Thoracic aorta (tissue), 2 donors: ENCODE measurements at regions not wholly inside any gene's neighbourhood (a gene's known extent, or its start where the extent isn't known, plus 50 kb on each side); places are given as distances from the start of the nearest gene placed in this dataset.
A peak's percentile ranks its signal among the peaks of the same experiment; 100 is the strongest.

Experiments
- ATAC-seq: fragments of 150-250 bp; one replicate; pipeline ENCODE4 v1.8.0; 2017; ENCODE audit warnings: low read depth; ENCODE audit not compliant: insufficient number of reproducible peaks, low FRiP score
- DNase-seq: peaks from one replicate; pipeline ENCODE4 v3.0.0-alpha.2; 2020; ENCODE audit warnings: low spot score
- H3K27ac ChIP-seq, 2 donors: fragments of 200-600 bp; sonication (generic); 1 replicate in 1 of 2; 2 replicates in 1 of 2; pipeline ENCODE4 v1.5.1; 2016; ENCODE audit warnings: mild to moderate bottlenecking in 2 of 2, moderate library complexity in 2 of 2
- H3K27me3 ChIP-seq: fragments of 200-600 bp; sonication (generic); replicated peaks from 2 replicates; pipeline ENCODE4 v1.6.0; 2016; ENCODE audit warnings: mild to moderate bottlenecking; ENCODE audit not compliant: insufficient read depth
- H3K36me3 ChIP-seq: fragments of 200-600 bp; sonication (generic); one replicate; pipeline ENCODE4 v1.5.1; 2016
- H3K4me1 ChIP-seq, 2 donors: fragments of 200-600 bp; sonication (generic); 1 replicate in 1 of 2; 2 replicates in 1 of 2; pipeline versions ENCODE4 v1.5.1 to v1.6.0; 2016; ENCODE audit warnings: low read depth in 2 of 2, mild to moderate bottlenecking in 1 of 2; ENCODE audit not compliant: control insufficient read depth in 1 of 2
- H3K4me3 ChIP-seq: fragments of 200-600 bp; sonication (generic); 2 replicates; pipeline ENCODE4 v1.5.1; 2016; ENCODE audit warnings: mild to moderate bottlenecking
- H3K9me3 ChIP-seq: fragments of 200-600 bp; sonication (generic); 2 replicates; pipeline ENCODE4 v1.5.1; 2016
- CTCF ChIP-seq: fragments of 200-600 bp; sonication (generic); IDR thresholded peaks from one replicate; pipeline ENCODE4 v1.5.1; 2019; ENCODE audit warnings: antibody characterized with exemption

GRCh38 chr11:122241566-122241965 is 125.6 kb upstream of the BLID start:
- Histone ChIP-seq H3K36me3 (no peaks in the 10 kb centered on the region), H3K27me3 (no peaks in the 10 kb centered on the region), H3K4me3 (no peak overlapping the region), H3K27ac (no peak overlapping the region), H3K4me1 (peaks cover 0 to 5% of the 10 kb centered on the region in 2 donors), H3K9me3 (no peaks in the 10 kb centered on the region)
- TF ChIP-seq CTCF: no peak
- ATAC-seq: no peak
- no peak for DNase-seq

GRCh38 chr11:122240638-122241037 is 124.6 kb upstream of the BLID start:
- DNase-seq (no peak), ATAC-seq (no peak)
- H3K4me3 ChIP-seq: no peak overlapping the region
- no peak overlapping the region for H3K27ac ChIP-seq
- peaks cover 2 to 11% of the 10 kb centered on the region in 2 donors for H3K4me1 ChIP-seq
- TF ChIP-seq CTCF: no peak
- H3K27me3 ChIP-seq: no peaks in the 10 kb centered on the region
- no peaks in the 10 kb centered on the region for H3K9me3 ChIP-seq
- no peaks in the 10 kb centered on the region for H3K36me3 ChIP-seq

- peak; percentile 64 for ATAC-seq
- H3K27ac ChIP-seq: peak overlapping the region in 1 of 2 donors; percentile 57
Observed at GRCh38 chr11:122235615-122236014, 119.6 kb upstream of the BLID start.

GRCh38 chr11:122234780-122235179 is 118.8 kb upstream of the BLID start:
- H3K27ac ChIP-seq: peak overlapping the region; percentile 31 to 57
- ATAC-seq: no peak

More at GRCh38 chr11:122235615-122236014, 119.6 kb upstream of the BLID start:
- DNase-seq: no peak
- Histone ChIP-seq H3K4me3 (no peak overlapping the region), H3K27me3 (no peaks in the 10 kb centered on the region), H3K36me3 (no peaks in the 10 kb centered on the region), H3K4me1 (peaks cover 4 to 30% of the 10 kb centered on the region in 2 donors), H3K9me3 (no peaks in the 10 kb centered on the region)
- no peak for TF ChIP-seq CTCF

GRCh38 chr11:122234257-122234656 is 118.2 kb upstream of the BLID start:
- DNase-seq (no peak), ATAC-seq (no peak)
- Histone ChIP-seq H3K9me3 (no peaks in the 10 kb centered on the region), H3K27ac (peak overlapping the region; percentile 14 to 21), H3K27me3 (no peaks in the 10 kb centered on the region), H3K4me1 (peaks cover 4 to 38% of the 10 kb centered on the region in 2 donors), H3K36me3 (no peaks in the 10 kb centered on the region), H3K4me3 (no peak overlapping the region)
- TF ChIP-seq CTCF: no peak

More at GRCh38 chr11:122234780-122235179, 118.8 kb upstream of the BLID start:
- no peak overlapping the region for H3K4me3 ChIP-seq
- H3K9me3 ChIP-seq: no peaks in the 10 kb centered on the region
- DNase-seq: no peak
- no peaks in the 10 kb centered on the region for H3K27me3 ChIP-seq
- no peak for TF ChIP-seq CTCF
- H3K4me1 ChIP-seq: peaks cover 4 to 33% of the 10 kb centered on the region in 2 donors
- no peaks in the 10 kb centered on the region for H3K36me3 ChIP-seq
